Nephron (organoid): ENCODE measurements at regions not wholly inside any gene's neighbourhood (a gene's known extent, or its start where the extent isn't known, plus 50 kb on each side); places are given as distances from the start of the nearest gene placed in this dataset.

ENCODE experiments used
- H3K27ac Mint-ChIP-seq, 3 experiments: 2 replicates each; pipeline ENCODE4 v1.8.0; 2020; ENCODE audit warnings: mixed read lengths in 3 of 3, mild to moderate bottlenecking in 2 of 3, moderate library complexity in 1 of 3
- H3K27me3 Mint-ChIP-seq: 2 replicates; pipeline ENCODE4 v1.8.0; 2021; ENCODE audit warnings: low read depth, mild to moderate bottlenecking, moderate library complexity, mixed read lengths
- H3K36me3 Mint-ChIP-seq: 2 replicates; pipeline ENCODE4 v1.8.0; 2020; ENCODE audit warnings: low read depth, mixed read lengths
- H3K4me1 Mint-ChIP-seq: 2 replicates; pipeline ENCODE4 v1.8.0; 2020; ENCODE audit warnings: mixed read lengths
- H3K4me3 Mint-ChIP-seq, 3 experiments: 2 replicates each; pipeline ENCODE4 v1.8.0; 2020; ENCODE audit warnings: mild to moderate bottlenecking in 3 of 3, mixed read lengths in 3 of 3, moderate library complexity in 2 of 3
- H3K9me3 Mint-ChIP-seq: 2 replicates; pipeline ENCODE4 v1.8.0; 2020; ENCODE audit warnings: mixed read lengths
- CTCF ChIP-seq, 3 experiments: fragments of 200-600 bp; sonication (generic); IDR thresholded peaks; one replicate each; pipeline ENCODE4 v1.5.0; 2021; ENCODE audit warnings: antibody characterized with exemption in 3 of 3; ENCODE audit not compliant: unreplicated experiment in 3 of 3

- H3K27ac Mint-ChIP-seq: no peak overlapping the region
- no peak for TF ChIP-seq CTCF (IDR thresholded peaks at IDR 0.05; ENCODE audit: unreplicated experiment in 3 of 3)
- no peaks in the 10 kb centered on the region for H3K9me3 Mint-ChIP-seq
- peaks cover 45% of the 10 kb centered on the region for H3K4me1 Mint-ChIP-seq
- H3K27me3 Mint-ChIP-seq: peaks cover 12% of the 10 kb centered on the region
- no peaks in the 10 kb centered on the region for H3K36me3 Mint-ChIP-seq
- no peak overlapping the region for H3K4me3 Mint-ChIP-seq
These were observed 242.9 kb upstream of the ZNF462 start for GRCh38 chr9:106620081-106620480.

GRCh38 chr9:106620866-106621265 lies 242.1 kb upstream of the ZNF462 start:
- Mint-ChIP-seq H3K4me1 (peaks cover 40% of the 10 kb centered on the region), H3K36me3 (no peaks in the 10 kb centered on the region), H3K27me3 (peaks cover 5% of the 10 kb centered on the region), H3K27ac (peak overlapping the region in 2 of 3 experiments; percentile 91 to 93), H3K9me3 (no peaks in the 10 kb centered on the region), H3K4me3 (no peak overlapping the region)
- no peak for TF ChIP-seq CTCF (IDR thresholded peaks at IDR 0.05; ENCODE audit: unreplicated experiment in 3 of 3)

DNA sequence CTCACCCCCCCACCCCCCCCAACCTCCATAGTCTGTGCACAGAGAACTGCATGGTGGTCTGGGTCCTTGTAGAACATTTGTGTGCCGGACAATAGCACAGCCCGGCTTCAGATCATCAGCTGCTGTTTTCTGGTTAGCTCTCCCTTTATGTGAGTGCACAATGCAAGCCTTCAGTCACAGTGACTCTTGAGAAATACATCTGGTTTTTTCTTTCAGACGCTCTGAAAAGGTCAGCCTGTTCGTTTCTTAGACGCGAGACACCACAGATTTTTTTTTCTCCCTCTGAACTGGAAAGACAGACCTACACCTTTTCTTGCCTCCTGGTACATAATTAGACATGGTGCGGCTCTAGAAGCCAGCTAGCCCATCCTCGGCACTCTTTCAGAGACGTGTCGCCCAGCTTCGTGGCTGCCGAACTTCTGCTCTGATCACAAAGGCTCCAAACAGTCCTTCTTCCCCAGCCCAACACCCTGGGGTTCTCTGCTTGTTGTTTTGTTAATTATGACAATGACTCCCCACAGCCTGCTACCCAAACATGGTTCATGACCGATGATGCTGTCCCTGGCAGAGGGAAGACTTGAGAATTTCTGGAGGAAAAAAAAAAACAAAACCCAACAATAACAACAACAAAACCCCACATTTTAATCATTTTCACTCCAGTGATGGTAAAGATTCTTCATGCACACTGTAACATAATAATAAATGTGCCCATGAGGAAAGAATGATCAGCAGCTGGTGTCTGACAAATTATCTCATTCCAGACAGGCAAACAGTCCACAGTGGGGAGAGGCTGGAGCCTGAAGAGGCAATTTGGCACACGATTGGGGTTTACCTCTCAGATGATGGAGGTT lies 241.4 kb upstream of the ZNF462 start:
- TF ChIP-seq CTCF (IDR thresholded peaks at IDR 0.05; ENCODE audit: unreplicated experiment in 3 of 3): no peak
- Mint-ChIP-seq H3K9me3 (no peaks in the 10 kb centered on the region), H3K4me1 (peaks cover 33% of the 10 kb centered on the region), H3K36me3 (no peaks in the 10 kb centered on the region), H3K27ac (peak overlapping the region; percentile 72 to 93 (median 91)), H3K4me3 (peak overlapping the region in 2 of 3 experiments; percentile 11 to 22), H3K27me3 (peaks cover 5% of the 10 kb centered on the region)

GRCh38 chr9:106622164-106622487 lies 240.8 kb upstream of the ZNF462 start:
- H3K36me3 Mint-ChIP-seq: no peaks in the 10 kb centered on the region
- peak overlapping the region in 1 of 3 experiments; percentile 0 for H3K4me3 Mint-ChIP-seq
- no peak for TF ChIP-seq CTCF (IDR thresholded peaks at IDR 0.05; ENCODE audit: unreplicated experiment in 3 of 3)
- peaks cover 33% of the 10 kb centered on the region for H3K4me1 Mint-ChIP-seq
- peaks cover 5% of the 10 kb centered on the region for H3K27me3 Mint-ChIP-seq
- H3K27ac Mint-ChIP-seq: peak overlapping the region; percentile 72 to 93 (median 91)
- no peaks in the 10 kb centered on the region for H3K9me3 Mint-ChIP-seq

GRCh38 chr9:106623558-106623957 lies 239.4 kb upstream of the ZNF462 start:
- Mint-ChIP-seq H3K9me3 (no peaks in the 10 kb centered on the region), H3K27me3 (peaks cover 2% of the 10 kb centered on the region), H3K36me3 (no peaks in the 10 kb centered on the region), H3K4me1 (peaks cover 28% of the 10 kb centered on the region), H3K27ac (peak overlapping the region in 1 of 3 experiments; percentile 10), H3K4me3 (no peak overlapping the region)
- TF ChIP-seq CTCF (IDR thresholded peaks at IDR 0.05; ENCODE audit: unreplicated experiment in 3 of 3): no peak

DNA sequence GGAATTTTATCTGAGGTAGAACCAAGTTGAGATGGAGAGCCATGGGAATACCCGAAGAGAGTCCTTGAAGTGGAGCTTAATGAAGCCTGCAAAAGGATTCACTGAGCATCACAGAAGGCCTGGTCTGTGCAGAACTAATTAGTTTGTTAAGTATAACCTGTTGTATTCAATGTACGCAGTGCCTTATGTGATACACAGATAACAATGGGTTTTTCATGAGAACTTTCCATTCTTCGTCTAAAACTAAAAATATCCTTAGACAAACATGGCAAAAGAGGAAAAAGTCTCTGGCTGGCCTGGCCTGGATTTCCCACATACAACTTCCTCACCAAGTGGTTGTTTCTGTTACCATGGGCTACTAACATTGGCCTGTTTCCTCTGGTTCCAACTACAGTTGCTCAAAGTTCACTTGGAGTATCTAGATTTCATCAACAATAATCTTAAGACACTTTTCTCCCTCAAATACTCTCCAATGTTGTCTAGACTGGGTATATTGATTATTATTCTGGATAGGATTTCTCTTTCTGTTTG lies 237.6 kb upstream of the ZNF462 start:
- H3K4me3 Mint-ChIP-seq: no peak overlapping the region
- no peaks in the 10 kb centered on the region for H3K9me3 Mint-ChIP-seq
- no peaks in the 10 kb centered on the region for H3K27me3 Mint-ChIP-seq
- TF ChIP-seq CTCF (IDR thresholded peaks at IDR 0.05; ENCODE audit: unreplicated experiment in 3 of 3): no peak
- peaks cover 23% of the 10 kb centered on the region for H3K4me1 Mint-ChIP-seq
- H3K36me3 Mint-ChIP-seq: no peaks in the 10 kb centered on the region
- no peak overlapping the region for H3K27ac Mint-ChIP-seq
